Lower lobe of right lung (tissue), 2 donors: ENCODE measurements at regions not wholly inside any gene's neighbourhood (a gene's known extent, or its start where the extent isn't known, plus 50 kb on each side); places are given as distances from the start of the nearest gene placed in this dataset.

Experiments used
- ATAC-seq, 2 donors: fragments of 200-7000 bp; cut with Tn5 transposase; one replicate each; pipeline ENCODE4 v1.9.1; 2020 to 2022; ENCODE audit warnings: mild to moderate bottlenecking in 2 of 2, moderate library complexity in 2 of 2
- DNase-seq: peaks from one replicate; pipeline ENCODE4 v3.0.0-alpha.2; 2020
- H3K27ac ChIP-seq: fragments of 200-600 bp; one replicate; pipeline ENCODE4 v1.8.0; 2022
- H3K27me3 ChIP-seq: fragments of 200-600 bp; one replicate; pipeline ENCODE4 v1.8.0; 2022; ENCODE audit warnings: low read depth
- H3K36me3 ChIP-seq: fragments of 200-600 bp; one replicate; pipeline ENCODE4 v1.8.0; 2022; ENCODE audit warnings: mild to moderate bottlenecking
- H3K4me1 ChIP-seq: fragments of 200-600 bp; one replicate; pipeline ENCODE4 v1.8.0; 2022
- H3K4me3 ChIP-seq: fragments of 200-600 bp; one replicate; pipeline ENCODE4 v1.8.0; 2022; ENCODE audit warnings: mild to moderate bottlenecking
- H3K9me3 ChIP-seq: fragments of 200-600 bp; one replicate; pipeline ENCODE4 v1.8.0; 2022
- intact Hi-C: fragments of 100-400 bp; cut with DNase I; formaldehyde crosslinking; loops from one replicate; pipeline ENCODE4 v1.11.0; 2022
- TF ChIP-seq, protein P1 (sequence below): fragments of 200-600 bp; IDR thresholded peaks from one replicate; pipeline ENCODE4 v1.8.0; 2022; ENCODE audit warnings: antibody characterized with exemption, mild to moderate bottlenecking
- donor health status: DM: no; HTN: yes; CAD: no; lungs with severe emphysema.

DNA sequence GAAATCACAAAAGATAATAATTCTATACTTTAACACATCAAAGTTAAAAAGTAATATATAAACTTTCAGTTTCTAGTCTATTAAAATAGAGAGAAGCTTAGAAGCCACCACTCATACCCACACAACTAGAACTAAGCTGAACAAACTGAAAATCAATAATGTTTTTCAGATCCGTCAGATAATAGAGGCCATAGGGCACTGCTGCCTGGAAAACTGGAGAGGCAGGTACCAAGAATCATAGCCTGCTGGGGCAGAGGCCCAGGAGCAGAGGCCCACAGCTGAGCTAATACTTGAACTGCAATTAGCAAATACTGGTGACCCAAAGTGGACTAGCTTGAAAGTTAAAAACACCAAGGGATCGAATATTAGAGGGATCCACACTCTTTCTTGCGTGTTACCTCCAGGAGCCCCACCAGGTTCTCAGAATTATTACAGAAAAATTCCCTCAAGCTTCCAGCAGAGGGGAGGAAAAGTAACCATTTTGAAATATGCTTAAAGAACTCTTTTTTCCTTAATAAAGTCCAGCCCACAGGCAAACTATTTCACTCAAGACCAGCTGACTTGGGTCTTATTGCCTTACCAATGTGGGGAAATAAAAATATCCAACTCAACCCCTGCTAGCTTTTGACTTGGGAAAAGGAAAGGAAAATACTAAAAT is 774.1 kb upstream of the IGFBP3 start:
- intact Hi-C loops: no loop called here
- Histone ChIP-seq H3K36me3 (no peaks in the 10 kb centered on the region), H3K4me3 (no peak overlapping the region), H3K9me3 (no peaks in the 10 kb centered on the region), H3K27me3 (no peaks in the 10 kb centered on the region), H3K27ac (no peak overlapping the region), H3K4me1 (no peaks in the 10 kb centered on the region)
- no peak for ATAC-seq
- TF ChIP-seq, protein P1, sequence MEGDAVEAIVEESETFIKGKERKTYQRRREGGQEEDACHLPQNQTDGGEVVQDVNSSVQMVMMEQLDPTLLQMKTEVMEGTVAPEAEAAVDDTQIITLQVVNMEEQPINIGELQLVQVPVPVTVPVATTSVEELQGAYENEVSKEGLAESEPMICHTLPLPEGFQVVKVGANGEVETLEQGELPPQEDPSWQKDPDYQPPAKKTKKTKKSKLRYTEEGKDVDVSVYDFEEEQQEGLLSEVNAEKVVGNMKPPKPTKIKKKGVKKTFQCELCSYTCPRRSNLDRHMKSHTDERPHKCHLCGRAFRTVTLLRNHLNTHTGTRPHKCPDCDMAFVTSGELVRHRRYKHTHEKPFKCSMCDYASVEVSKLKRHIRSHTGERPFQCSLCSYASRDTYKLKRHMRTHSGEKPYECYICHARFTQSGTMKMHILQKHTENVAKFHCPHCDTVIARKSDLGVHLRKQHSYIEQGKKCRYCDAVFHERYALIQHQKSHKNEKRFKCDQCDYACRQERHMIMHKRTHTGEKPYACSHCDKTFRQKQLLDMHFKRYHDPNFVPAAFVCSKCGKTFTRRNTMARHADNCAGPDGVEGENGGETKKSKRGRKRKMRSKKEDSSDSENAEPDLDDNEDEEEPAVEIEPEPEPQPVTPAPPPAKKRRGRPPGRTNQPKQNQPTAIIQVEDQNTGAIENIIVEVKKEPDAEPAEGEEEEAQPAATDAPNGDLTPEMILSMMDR: no peak
- no peak for DNase-seq

DNA sequence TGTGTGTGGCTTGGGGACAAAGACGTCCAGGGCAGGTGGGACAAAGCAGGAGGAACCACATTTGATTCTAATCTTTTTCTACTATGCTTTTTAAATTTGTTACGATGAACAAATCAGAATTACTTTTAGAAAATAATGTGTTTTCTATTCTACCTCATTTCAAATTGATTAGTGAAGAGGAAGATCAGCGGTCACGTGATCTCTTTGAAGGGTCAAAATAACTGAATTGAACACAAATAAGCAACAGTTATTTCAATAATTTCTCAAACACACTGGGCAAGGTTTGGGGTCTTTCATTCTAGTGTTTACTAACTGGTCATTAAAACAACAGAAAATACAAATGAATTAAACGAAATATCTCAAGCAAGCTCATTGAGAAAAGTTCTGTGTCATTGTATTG is 773.0 kb upstream of the IGFBP3 start:
- intact Hi-C loops: no loop called here
- no peaks in the 10 kb centered on the region for H3K36me3 ChIP-seq
- H3K9me3 ChIP-seq: no peaks in the 10 kb centered on the region
- H3K4me3 ChIP-seq: no peak overlapping the region
- H3K27ac ChIP-seq: no peak overlapping the region
- H3K27me3 ChIP-seq: no peaks in the 10 kb centered on the region
- DNase-seq: no peak
- TF ChIP-seq, protein P1: no peak
- no peak for ATAC-seq
- H3K4me1 ChIP-seq: no peaks in the 10 kb centered on the region

DNA sequence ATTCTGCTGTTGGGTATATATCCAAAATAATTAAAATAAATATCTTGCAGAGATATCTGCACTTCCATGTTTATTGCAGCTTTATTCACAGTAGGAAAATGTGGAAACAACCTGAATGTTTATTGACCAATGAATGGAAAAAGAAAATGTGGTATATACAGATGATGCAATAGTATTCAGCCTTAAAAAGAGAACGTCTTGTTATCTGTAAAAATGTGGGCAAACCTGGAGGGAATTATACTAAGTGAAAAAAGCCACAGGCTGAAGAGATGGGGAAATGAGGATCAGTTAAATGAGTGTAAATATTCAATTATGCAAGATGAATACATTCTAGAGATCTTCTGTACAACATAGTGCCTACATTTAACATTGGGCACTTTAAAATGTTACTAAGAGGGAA is 766.1 kb upstream of the IGFBP3 start:
- intact Hi-C loops: no loop called here
- Histone ChIP-seq H3K4me1 (no peaks in the 10 kb centered on the region), H3K4me3 (no peak overlapping the region), H3K9me3 (no peaks in the 10 kb centered on the region), H3K36me3 (no peaks in the 10 kb centered on the region), H3K27ac (no peak overlapping the region), H3K27me3 (no peaks in the 10 kb centered on the region)
- DNase-seq (no peak), ATAC-seq (no peak)
- TF ChIP-seq, protein P1: no peak

DNA sequence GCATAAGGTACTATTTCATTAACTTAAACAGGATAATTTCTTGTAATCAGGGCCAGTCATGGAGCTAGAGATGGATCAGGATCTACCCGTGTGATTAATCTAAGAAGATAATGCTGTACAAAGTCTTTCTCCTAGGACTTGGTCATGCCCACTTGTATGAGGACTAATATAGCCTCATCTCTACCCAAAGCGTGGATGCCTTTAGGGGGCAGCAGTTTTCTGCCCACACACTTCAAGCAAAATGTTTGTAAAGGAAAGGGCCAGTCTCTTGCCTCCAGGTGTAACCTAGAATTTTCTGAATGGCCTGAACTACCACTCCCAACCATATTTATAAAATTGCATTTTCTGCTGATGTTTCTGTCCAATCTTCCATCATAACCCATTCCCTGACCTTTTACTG is 764.0 kb upstream of the IGFBP3 start:
- Histone ChIP-seq H3K4me3 (no peak overlapping the region), H3K36me3 (no peaks in the 10 kb centered on the region), H3K4me1 (no peaks in the 10 kb centered on the region), H3K27ac (no peak overlapping the region), H3K27me3 (no peaks in the 10 kb centered on the region), H3K9me3 (no peaks in the 10 kb centered on the region)
- DNase-seq (no peak), ATAC-seq (no peak)
- intact Hi-C loops: no loop called here
- TF ChIP-seq, protein P1: no peak

DNA sequence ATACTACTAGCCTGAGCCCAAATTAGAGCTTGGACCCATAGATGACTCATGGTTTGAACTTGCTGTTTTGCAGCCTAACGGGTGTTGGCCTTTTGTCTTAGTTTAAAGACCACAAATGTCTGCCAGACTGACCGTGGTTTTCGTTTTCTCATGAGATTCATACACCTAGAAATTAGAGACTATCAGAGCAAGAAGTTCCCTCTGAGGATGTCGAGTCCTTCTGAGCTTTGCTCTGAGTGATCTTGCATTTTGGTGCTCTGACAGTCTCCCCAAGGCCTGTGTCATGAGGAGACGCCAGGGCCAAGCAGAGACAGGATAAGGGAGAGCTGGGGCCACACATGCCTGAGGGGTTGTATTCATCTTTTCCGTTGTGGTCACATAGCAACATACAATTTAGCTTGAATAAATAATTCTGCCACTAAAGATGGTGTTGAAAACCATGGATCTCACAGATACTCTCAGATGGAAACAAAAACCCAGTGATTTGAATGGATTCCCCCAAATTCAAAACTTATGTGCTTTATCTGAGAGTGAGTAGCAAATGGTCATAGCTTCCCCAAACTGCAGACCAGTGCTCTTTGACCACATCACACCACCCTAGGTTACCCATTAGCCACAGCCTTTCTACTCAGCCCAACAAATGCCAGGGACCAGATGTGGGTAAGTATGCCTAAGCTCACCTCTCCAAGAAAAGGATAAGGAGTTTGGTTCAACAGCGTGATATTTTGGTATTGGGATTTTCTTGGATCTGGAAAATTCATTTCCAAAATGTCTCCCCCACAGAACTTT is 762.0 kb upstream of the IGFBP3 start:
- TF ChIP-seq, protein P1: no peak
- no peaks in the 10 kb centered on the region for H3K9me3 ChIP-seq
- intact Hi-C loops: no loop called here
- H3K27me3 ChIP-seq: no peaks in the 10 kb centered on the region
- no peaks in the 10 kb centered on the region for H3K36me3 ChIP-seq
- H3K4me3 ChIP-seq: no peak overlapping the region
- no peaks in the 10 kb centered on the region for H3K4me1 ChIP-seq
- DNase-seq (no peak), ATAC-seq (no peak)
- H3K27ac ChIP-seq: no peak overlapping the region
